G401 (cell line): ENCODE measurements at regions not wholly inside any gene's neighbourhood (a gene's known extent, or its start where the extent isn't known, plus 50 kb on each side); places are given as distances from the start of the nearest gene placed in this dataset.
"Not testable (repeated sequence)": the region's sequence is repeated elsewhere in the genome, so short reads cannot be mapped to it uniquely, and the experiment has no call there.

ENCODE experiments used
- DNase-seq: peaks from one replicate; pipeline ENCODE4 v3.0.0-alpha.2; 2015; ENCODE audit warnings: low spot score
- in situ Hi-C: cut with HindIII; loops from 2 replicates; pipeline ENCODE4 v1.10.0; 2016; ENCODE audit warnings: low sequenced_read_pairs, mixed read lengths

GRCh38 chr14:86938320-86938719, 1054.7 kb downstream of the GALC start:
- in situ Hi-C loops: no loop called here
- DNase-seq: no peak

DNA sequence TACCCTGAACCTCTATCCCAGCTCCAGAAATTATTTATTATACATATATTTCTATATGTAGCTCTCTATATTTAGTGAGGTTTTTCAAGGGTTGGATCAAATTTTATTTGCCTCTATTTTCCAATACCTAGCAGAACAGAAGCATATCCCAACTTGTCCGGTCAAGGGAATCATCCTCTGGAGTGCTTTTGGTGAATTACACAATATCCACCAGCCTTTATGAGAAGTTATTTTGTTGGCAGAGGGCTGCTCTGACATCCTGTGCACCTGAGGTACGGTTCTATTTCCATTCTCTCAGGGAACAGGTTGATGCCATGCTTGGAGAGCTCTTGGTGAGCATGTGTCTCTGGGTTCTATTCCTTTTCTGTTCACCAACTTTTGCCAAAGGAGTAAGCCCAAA, 1056.4 kb downstream of the GALC start:
- no peak for DNase-seq
- in situ Hi-C loops: no loop called here

DNA sequence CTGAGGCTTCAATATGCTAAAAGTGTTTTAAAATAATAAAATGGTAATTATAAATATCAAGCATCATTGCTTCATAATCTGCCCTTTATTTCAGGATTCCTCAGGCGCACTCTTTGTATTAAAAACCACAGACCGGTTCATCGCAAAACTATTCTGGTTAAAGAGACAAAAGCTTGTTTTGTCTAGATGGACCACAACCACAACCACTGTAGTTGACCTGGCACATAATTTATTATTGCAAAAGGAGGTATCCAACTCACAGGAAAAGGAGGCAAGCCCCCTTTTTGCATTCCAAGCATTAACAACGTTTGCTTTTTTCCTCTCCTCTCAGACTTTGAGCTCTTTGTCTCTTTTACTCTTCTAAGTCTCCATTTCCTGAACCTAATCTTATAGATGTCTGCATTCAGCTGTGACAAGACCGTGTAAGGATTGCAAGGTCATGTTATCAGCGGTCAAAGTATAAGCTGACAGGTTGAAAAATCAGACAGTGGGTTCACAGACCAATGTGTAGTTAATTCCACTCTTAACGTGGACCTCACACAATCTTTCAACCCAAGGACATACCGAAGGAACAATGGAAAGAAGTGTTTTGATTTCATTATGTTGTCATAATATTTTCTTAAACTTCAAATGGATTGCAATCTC, 1057.6 kb downstream of the GALC start:
- in situ Hi-C loops: no loop called here
- no peak for DNase-seq

GRCh38 chr14:86933958-86934595, 1058.9 kb downstream of the GALC start:
- in situ Hi-C loops: no loop called here
- no peak for DNase-seq

DNA sequence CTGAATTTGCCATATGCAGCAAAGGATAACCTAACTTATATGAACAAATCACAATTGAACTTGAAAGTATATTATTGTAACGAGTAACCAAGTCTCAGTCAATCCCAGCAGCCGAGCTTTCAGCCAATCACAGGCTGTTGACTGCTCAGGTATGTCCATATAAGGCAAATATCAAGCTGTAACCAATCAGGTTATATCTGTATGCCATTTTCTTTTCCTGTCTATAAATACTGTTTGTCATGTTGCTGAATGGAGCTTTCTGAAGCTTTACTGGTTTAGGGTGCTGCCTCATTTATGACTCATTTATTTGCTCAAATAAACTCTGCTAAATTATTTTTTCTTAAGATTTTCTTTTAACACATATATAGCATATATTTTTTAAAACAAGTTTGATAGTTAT, 1059.5 kb downstream of the GALC start:
- DNase-seq: no peak
- in situ Hi-C loops: no loop called here

- in situ Hi-C loops: no loop called here
- DNase-seq: no peak
Observed at GRCh38 chr14:86915406-86915805, 1077.6 kb downstream of the GALC start.

- in situ Hi-C loops: no loop called here
- DNase-seq: no peak
Observed at GRCh38 chr14:86912709-86913108, 1080.3 kb downstream of the GALC start.

DNA sequence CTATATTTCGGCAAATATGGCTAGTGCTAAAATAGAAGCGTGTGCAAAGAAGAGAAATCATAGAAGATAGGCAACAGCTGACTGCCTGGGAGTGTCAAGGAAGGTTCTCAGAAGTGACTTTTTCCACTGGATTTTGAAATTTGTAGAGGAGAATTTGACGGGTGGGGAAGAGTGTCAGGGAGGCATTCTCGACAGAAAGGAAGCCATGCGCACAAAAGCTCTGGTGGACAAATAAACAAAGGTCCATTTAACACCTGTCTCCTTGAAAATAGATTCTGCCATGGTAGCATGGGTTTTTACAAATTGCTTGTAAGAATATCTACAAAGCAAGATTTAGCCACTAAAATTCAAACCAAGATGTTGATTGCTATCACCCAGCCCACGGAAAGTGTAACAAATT, 1081.5 kb downstream of the GALC start:
- in situ Hi-C loops: no loop called here
- DNase-seq: no peak

DNA sequence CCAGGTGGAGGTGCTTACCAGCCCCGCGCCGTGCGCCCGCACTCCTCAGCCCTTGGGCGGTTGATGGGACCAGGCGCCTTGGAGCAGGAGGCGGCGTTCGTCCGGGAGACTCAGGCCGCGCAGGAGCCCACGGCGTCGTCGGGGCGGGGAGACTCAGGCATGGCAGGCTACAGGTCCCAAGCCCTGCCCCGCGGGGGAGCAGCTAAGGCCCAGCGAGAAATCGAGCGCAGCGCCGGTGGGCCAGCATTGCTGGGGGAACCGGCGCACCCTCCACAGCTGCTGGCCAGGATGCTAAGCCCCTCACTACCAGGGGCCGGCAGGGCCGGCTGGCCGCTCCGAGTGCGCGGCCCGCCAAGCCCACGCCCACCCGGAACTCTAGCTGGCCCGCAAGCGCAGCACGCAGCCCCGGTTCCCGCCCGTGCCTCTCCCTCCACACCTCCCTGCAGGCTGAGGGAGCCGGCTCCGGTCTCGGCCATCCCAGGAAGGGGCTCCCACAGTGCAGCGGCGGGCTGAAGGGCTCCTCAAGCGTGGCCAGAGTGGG, 1087.5 kb downstream of the GALC start:
- DNase-seq, in situ Hi-C loops: not testable (repeated sequence)

DNA sequence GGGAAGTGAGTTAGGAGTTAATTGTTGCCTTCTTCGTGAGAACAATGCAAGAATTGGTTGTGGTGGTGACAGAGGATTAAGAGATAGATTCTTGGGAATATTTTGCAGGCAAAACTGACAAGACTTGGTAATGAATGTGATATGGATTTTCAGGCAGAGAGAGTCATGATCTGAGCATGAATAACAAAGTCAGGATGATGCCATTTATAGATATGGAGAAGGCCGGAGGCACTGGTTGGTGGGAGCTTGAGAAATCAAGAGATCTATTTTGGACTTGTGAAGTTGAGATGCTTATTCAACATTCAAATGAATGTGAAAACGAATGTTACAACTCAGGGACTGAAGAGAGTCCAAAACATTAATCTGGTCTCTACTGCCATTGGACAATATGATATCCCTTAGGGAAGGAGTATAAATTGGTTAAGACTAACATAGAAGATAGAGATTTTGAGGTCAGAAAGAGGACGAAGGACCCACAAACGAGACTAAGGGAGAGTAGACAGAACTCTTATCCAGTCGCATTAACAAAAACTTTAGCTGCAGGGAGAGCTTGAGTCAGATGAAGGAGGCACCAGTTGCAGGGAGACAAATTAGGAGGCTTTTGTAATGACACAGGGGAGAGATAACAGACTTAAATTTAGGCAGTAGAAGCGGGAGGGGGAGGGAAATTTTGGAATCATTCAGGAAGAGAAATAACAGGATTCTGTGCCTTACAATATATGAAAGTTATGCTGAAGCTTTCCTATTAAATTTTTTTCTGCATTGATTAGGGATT, 1090.6 kb downstream of the GALC start:
- in situ Hi-C loops: no loop called here
- DNase-seq: no peak

- no peak for DNase-seq
- in situ Hi-C loops: no loop called here
Observed at GRCh38 chr14:86897704-86898513, 1095.1 kb downstream of the GALC start.

- no peak for DNase-seq
- in situ Hi-C loops: no loop called here
Observed at GRCh38 chr14:86897224-86897623, 1095.8 kb downstream of the GALC start.

- in situ Hi-C loops: no loop called here
- no peak for DNase-seq
Observed at GRCh38 chr14:86896701-86897100, 1096.3 kb downstream of the GALC start.

DNA sequence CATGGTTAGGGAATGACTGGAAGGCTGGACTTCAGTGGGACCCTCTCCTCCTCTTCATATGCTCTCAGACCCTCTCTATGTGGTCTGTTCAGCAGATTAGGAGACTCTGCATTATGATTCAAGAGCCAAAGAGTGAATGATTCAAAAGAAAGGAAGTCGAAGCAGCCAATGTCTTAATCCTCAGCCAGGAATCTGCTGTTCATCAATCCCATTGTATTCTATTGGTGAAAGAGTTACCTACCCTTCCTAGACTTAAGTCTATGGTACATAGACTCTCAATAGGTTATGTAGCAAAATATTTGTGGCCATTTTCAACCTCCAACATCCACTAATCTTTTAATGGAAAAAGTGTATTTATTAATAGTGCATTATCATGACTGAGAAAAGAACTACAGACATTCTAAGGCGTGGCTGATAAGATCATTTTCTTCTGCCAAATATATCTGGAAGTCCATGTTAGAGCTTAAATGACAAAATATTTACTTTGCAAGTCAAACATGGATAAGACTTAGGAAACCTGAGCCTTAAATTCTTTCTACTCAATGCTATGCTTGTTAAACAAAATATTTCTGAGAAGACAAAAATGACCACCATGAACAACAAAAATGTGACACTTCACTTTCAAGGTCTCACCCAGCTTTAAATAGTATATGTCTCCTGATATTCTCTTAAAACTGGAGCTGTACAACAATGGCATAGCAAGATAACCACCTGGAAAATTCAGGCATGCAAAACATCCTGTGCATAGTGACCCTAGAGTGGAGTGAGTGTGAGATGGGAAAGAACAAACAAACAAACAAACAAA, 1100.6 kb downstream of the GALC start:
- DNase-seq: no peak
- in situ Hi-C loops: no loop called here

- in situ Hi-C loops: no loop called here
- no peak for DNase-seq
Observed at GRCh38 chr14:86885280-86885679, 1107.7 kb downstream of the GALC start.

- in situ Hi-C loops: no loop called here
- DNase-seq: no peak
Observed at GRCh38 chr14:86884498-86884897, 1108.5 kb downstream of the GALC start.

- in situ Hi-C loops: no loop called here
- DNase-seq: no peak
Observed at GRCh38 chr14:86882818-86883217, 1110.2 kb downstream of the GALC start.

GRCh38 chr14:86865934-86866333, 1127.0 kb downstream of the GALC start:
- no peak for DNase-seq
- in situ Hi-C loops: no loop called here

DNA sequence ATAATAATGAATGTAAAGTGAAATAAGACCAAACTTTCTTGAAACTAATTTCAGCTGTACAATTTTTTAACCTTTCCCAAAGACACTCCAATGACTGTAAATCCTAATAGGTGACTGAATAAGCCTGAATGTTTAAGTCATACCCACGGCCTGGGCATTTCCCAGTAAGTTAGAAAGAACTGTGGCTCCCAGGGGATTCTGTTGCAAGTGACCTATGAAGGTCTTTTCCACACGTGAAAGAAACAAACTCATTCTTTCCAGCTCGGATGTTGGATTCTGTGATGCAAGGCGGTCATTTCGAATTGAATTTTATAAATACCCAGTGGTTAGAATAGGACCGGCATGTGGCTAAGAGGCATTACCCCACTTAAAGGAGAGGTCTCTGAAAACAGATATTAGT, 1134.4 kb downstream of the GALC start:
- in situ Hi-C loops: no loop called here
- DNase-seq: no peak
